ENCODE measurements at regions not wholly inside any gene's neighbourhood (a gene's known extent, or its start where the extent isn't known, plus 50 kb on each side); places are given as distances from the start of the nearest gene placed in this dataset.

DNA sequence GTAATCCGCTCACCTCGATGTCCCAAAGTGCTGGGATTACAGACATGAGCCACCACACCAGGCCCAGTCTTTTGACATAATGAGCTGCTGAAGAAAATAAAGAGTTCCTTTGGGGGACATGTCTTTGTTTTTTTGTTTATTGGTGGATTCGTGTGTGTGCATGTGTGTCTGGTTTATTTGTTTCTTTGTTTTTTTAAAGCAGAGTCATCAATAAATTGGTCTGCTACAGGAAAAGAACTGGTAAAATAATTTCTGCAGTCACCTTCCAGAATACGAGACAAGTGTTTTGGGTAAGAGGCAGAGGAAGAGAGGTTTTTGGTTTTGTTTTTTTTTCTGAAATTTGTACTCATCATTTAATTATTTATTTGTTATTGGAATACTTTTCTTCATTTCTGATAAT lies 51.5 kb upstream of the PPP3CA start:
- TF ChIP-seq, protein P1, sequence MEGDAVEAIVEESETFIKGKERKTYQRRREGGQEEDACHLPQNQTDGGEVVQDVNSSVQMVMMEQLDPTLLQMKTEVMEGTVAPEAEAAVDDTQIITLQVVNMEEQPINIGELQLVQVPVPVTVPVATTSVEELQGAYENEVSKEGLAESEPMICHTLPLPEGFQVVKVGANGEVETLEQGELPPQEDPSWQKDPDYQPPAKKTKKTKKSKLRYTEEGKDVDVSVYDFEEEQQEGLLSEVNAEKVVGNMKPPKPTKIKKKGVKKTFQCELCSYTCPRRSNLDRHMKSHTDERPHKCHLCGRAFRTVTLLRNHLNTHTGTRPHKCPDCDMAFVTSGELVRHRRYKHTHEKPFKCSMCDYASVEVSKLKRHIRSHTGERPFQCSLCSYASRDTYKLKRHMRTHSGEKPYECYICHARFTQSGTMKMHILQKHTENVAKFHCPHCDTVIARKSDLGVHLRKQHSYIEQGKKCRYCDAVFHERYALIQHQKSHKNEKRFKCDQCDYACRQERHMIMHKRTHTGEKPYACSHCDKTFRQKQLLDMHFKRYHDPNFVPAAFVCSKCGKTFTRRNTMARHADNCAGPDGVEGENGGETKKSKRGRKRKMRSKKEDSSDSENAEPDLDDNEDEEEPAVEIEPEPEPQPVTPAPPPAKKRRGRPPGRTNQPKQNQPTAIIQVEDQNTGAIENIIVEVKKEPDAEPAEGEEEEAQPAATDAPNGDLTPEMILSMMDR (IDR thresholded peaks at IDR 0.05; ENCODE audit: low read depth, low read length, missing control alignments): no peak
- no peak for DNase-seq (ENCODE audit: extremely low read depth, low read depth)
- H3K4me3 ChIP-seq (replicated peaks; ENCODE audit: low read depth, low read length): no peak overlapping the region

Data from HFF-Myc (cell line).